ENCODE measurements at regions not wholly inside any gene's neighbourhood (a gene's known extent, or its start where the extent isn't known, plus 50 kb on each side); places are given as distances from the start of the nearest gene placed in this dataset.

DNA sequence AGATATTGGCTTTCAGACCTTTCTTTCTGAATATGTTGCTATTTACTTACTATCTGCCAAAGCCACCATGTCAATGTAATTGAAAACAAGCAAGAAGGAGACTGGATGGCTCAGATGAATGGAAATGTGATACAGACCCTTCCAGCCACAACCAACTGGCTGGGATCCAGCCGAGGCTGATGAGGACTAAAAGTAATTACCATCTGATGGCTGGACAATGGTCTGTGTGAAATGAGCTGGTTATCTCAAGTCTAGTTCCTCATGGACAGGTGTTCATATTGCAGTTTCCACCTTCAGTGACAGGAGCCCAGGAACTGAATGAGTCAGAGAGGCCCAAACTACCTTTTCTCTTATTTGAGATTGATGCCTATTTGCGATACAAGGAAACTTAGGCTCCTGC lies 267.5 kb downstream of the GATA3 start:
- no peaks in the 10 kb centered on the region for H3K27me3 ChIP-seq (ENCODE audit: control insufficient read depth, insufficient read depth, low read length)
- H3K9me3 ChIP-seq (ENCODE audit: control insufficient read depth in 2 of 2, low read length in 2 of 2), result no peaks in the 10 kb centered on the region
- no peak for ATAC-seq (ENCODE audit: low read depth in 2 of 2)
- Mint-ChIP-seq H3K27me3 (no peaks in the 10 kb centered on the region), H3K9me3 (no peaks in the 10 kb centered on the region), H3K36me3 (no peaks in the 10 kb centered on the region), H3K4me1 (peaks cover 7 to 17% (median 10%) of the 10 kb centered on the region in 4 donors), H3K4me3 (no peak overlapping the region), H3K27ac (no peak overlapping the region)
- no peak overlapping the region for H3K27ac ChIP-seq (ENCODE audit: insufficient read depth, low read length, poor library complexity, severe bottlenecking)
- no peaks in the 10 kb centered on the region for H3K36me3 ChIP-seq (ENCODE audit: control insufficient read depth, insufficient read depth, low read length)
- no peak overlapping the region for H3K4me3 ChIP-seq (ENCODE audit: low read depth, low read length)
- no peak for DNase-seq
- no peaks in the 10 kb centered on the region for H3K4me1 ChIP-seq (ENCODE audit: control insufficient read depth, insufficient read depth, low read length, poor library complexity, severe bottlenecking)

DNA sequence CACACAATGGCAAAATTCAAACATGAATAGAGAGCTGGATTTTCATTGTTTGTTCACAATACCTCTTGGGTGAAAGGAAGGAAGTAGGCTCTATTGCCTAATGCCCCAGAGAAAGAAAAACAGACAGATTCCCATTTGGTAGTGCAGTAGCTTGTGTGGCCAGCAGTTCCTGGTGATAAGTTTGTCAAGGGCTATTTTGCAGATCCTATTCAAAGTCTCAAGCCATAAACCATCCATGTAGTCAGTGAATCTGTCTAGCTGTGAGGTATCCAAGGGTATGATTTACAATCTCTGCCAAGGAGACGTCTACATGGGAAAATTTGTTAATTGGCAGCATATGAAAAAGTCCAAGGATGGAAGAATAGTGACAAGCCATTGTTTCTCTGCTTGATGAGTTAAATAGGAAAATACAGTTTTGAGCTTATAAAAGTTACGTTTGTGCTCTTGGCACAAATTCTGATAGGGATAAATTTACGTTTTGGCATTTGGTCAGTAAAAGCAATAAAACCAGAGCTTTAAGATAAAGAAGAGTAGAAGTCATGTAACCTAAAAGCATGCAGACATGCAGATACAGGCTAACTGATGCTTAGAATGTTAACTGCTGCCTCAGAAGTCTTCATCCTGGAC lies 269.1 kb downstream of the GATA3 start:
- DNase-seq, result no peak
- no peak for ATAC-seq (ENCODE audit: low read depth in 2 of 2)
- H3K27me3 ChIP-seq (ENCODE audit: control insufficient read depth, insufficient read depth, low read length), result no peaks in the 10 kb centered on the region
- no peak overlapping the region for H3K4me3 ChIP-seq (ENCODE audit: low read depth, low read length)
- no peaks in the 10 kb centered on the region for H3K9me3 ChIP-seq (ENCODE audit: control insufficient read depth in 2 of 2, low read length in 2 of 2)
- H3K36me3 Mint-ChIP-seq, result no peaks in the 10 kb centered on the region
- no peak overlapping the region for H3K4me3 Mint-ChIP-seq
- no peaks in the 10 kb centered on the region for H3K4me1 ChIP-seq (ENCODE audit: control insufficient read depth, insufficient read depth, low read length, poor library complexity, severe bottlenecking)
- H3K9me3 Mint-ChIP-seq, result no peaks in the 10 kb centered on the region
- H3K27me3 Mint-ChIP-seq, result no peaks in the 10 kb centered on the region
- no peak overlapping the region for H3K27ac Mint-ChIP-seq
- no peak overlapping the region for H3K27ac ChIP-seq (ENCODE audit: insufficient read depth, low read length, poor library complexity, severe bottlenecking)
- H3K36me3 ChIP-seq (ENCODE audit: control insufficient read depth, insufficient read depth, low read length), result no peaks in the 10 kb centered on the region
- peaks cover 7 to 17% (median 11%) of the 10 kb centered on the region in 4 donors for H3K4me1 Mint-ChIP-seq

DNA sequence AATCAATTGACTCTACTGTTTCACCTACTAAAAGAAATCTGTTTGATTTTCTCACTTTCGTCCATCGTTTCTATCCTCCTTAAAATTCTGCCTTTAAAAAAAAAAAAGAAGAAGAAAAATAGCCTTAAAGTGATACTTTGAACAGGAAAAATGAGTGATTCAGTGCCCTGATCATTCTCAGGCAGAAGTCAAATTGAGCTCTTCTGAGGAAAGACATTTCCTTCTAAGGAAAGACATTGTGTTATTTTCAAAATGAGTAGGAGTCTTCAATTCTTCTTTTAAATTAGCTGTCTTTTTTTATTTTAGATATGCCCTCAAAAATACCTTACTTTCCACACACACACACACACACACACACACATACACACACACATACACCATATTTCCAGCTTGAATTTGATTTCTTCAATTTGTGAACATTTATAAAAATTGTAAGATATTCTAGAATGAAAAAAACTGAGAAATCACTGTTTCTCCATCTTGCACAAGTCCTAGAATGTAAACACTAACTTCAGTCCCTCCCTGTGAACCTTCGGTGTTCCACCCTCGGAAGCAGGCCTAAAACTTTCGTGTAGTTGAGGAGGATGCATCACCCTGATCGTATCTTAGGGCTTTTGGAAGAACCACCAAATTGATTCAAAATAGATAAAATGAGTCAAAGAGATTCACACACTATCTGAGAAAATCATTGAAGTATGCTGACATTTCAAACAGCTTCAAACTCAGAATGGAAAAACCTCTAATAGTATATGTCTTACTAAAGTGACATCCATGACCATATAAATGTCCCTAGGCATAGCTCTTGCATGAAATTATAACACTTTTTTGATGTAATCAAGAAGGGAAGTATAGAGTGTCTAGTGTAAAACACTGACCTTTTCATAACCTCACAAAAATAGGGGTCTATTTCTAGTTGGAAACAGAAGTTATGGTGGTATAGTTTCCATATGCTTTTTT lies 270.8 kb downstream of the GATA3 start:
- Mint-ChIP-seq H3K36me3 (no peaks in the 10 kb centered on the region), H3K4me3 (no peak overlapping the region), H3K4me1 (peaks cover 7 to 26% (median 20%) of the 10 kb centered on the region in 4 donors), H3K27ac (peak overlapping the region in 2 of 3 donors; percentile 57 to 72), H3K9me3 (no peaks in the 10 kb centered on the region), H3K27me3 (no peaks in the 10 kb centered on the region)
- H3K27ac ChIP-seq (ENCODE audit: insufficient read depth, low read length, poor library complexity, severe bottlenecking), result no peak overlapping the region
- H3K27me3 ChIP-seq (ENCODE audit: control insufficient read depth, insufficient read depth, low read length), result no peaks in the 10 kb centered on the region
- no peaks in the 10 kb centered on the region for H3K4me1 ChIP-seq (ENCODE audit: control insufficient read depth, insufficient read depth, low read length, poor library complexity, severe bottlenecking)
- H3K36me3 ChIP-seq (ENCODE audit: control insufficient read depth, insufficient read depth, low read length), result no peaks in the 10 kb centered on the region
- no peak overlapping the region for H3K4me3 ChIP-seq (ENCODE audit: low read depth, low read length)
- no peaks in the 10 kb centered on the region for H3K9me3 ChIP-seq (ENCODE audit: control insufficient read depth in 2 of 2, low read length in 2 of 2)
- ATAC-seq (ENCODE audit: low read depth in 2 of 2), result no peak
- DNase-seq, result peak in 1 of 3 donors; percentile 41

DNA sequence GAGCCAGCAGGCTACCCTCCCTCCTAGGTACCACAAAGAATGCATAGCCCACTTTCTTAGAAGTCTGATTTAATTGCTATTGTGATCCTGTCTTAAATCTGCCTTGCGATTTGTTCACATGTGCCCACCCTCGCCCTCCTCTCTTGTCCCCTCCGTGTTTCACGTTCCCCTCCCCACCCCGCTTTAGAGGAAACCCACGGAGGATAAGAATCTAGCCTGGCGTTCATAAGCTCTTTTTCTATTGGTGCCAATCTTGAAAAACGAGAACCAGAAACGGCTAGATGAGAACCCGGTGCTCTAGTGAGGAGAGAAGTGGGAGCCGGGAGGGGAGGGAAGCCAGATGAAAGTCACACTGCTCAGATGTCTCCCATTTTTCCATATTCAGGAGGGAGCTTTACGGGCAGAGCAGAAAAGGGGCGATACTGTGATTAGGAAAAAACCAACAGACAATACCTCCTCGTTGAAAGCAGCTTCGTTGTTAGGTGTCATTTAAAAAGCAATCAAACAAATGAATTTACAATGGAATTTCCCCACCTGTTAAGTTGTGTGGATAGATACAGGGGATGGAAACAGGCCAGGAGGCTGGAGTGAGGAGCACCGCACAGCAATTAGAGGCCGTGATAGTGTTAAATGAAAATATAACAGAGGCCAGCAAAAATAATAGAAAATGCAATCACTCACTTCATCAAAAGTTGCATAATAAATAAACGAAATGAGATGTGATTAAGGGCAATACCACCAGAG lies 272.1 kb downstream of the GATA3 start:
- no peak for ATAC-seq (ENCODE audit: low read depth in 2 of 2)
- H3K4me3 Mint-ChIP-seq, result peak overlapping the region in 2 of 4 donors; percentile 1 to 54
- H3K27ac Mint-ChIP-seq, result peak overlapping the region in 2 of 3 donors; percentile 21 to 44

GRCh38 chr10:8327140-8327423 lies 272.6 kb downstream of the GATA3 start:
- Mint-ChIP-seq H3K9me3 (no peaks in the 10 kb centered on the region), H3K4me1 (peaks cover 16 to 42% (median 33%) of the 10 kb centered on the region in 4 donors), H3K4me3 (no peak overlapping the region), H3K36me3 (no peaks in the 10 kb centered on the region), H3K27me3 (no peaks in the 10 kb centered on the region), H3K27ac (no peak overlapping the region)
- Histone ChIP-seq H3K4me3 (ENCODE audit: low read depth, low read length) (no peak overlapping the region), H3K36me3 (ENCODE audit: control insufficient read depth, insufficient read depth, low read length) (no peaks in the 10 kb centered on the region), H3K9me3 (ENCODE audit: control insufficient read depth in 2 of 2, low read length in 2 of 2) (no peaks in the 10 kb centered on the region), H3K4me1 (ENCODE audit: control insufficient read depth, insufficient read depth, low read length, poor library complexity, severe bottlenecking) (peaks cover 13% of the 10 kb centered on the region), H3K27ac (ENCODE audit: insufficient read depth, low read length, poor library complexity, severe bottlenecking) (no peak overlapping the region), H3K27me3 (ENCODE audit: control insufficient read depth, insufficient read depth, low read length) (no peaks in the 10 kb centered on the region)
- no peak for ATAC-seq (ENCODE audit: low read depth in 2 of 2)
- DNase-seq, result no peak

More for the DNA sequence above, 272.1 kb downstream of the GATA3 start:
- Mint-ChIP-seq H3K36me3 (no peaks in the 10 kb centered on the region), H3K27me3 (no peaks in the 10 kb centered on the region), H3K9me3 (no peaks in the 10 kb centered on the region), H3K4me1 (peaks cover 16 to 37% (median 28%) of the 10 kb centered on the region in 4 donors)
- Histone ChIP-seq H3K4me1 (ENCODE audit: control insufficient read depth, insufficient read depth, low read length, poor library complexity, severe bottlenecking) (peaks cover 8% of the 10 kb centered on the region), H3K27ac (ENCODE audit: insufficient read depth, low read length, poor library complexity, severe bottlenecking) (no peak overlapping the region), H3K4me3 (ENCODE audit: low read depth, low read length) (peak overlapping the region; percentile 14), H3K27me3 (ENCODE audit: control insufficient read depth, insufficient read depth, low read length) (no peaks in the 10 kb centered on the region), H3K36me3 (ENCODE audit: control insufficient read depth, insufficient read depth, low read length) (no peaks in the 10 kb centered on the region), H3K9me3 (ENCODE audit: control insufficient read depth in 2 of 2, low read length in 2 of 2) (no peaks in the 10 kb centered on the region)
- no peak for DNase-seq

DNA sequence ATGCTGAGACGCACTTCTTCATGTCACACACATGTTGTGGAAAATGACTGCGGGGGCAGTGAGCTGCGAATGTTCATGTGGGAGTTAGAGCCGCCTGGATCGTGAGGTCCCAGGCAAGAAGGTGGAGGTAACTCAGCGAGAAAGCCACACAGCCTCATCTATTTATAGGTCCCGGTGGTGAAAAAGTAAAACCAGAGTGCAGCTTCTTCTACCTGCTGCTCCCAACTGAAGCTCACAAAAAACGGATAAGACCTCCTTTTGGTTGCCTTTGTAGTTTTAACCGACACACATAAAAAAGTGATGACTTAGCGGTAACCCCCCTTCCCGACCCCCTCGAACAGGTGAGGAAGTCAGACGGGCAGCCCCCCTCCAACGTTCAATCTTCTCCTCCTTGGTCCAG lies 276.9 kb downstream of the GATA3 start:
- Mint-ChIP-seq H3K9me3 (no peaks in the 10 kb centered on the region), H3K4me1 (peaks cover 9 to 47% (median 32%) of the 10 kb centered on the region in 4 donors)
- peak overlapping the region; percentile 88 for H3K4me3 ChIP-seq (ENCODE audit: low read depth, low read length)

GRCh38 chr10:8331896-8332729 lies 277.6 kb downstream of the GATA3 start:
- H3K4me1 ChIP-seq (ENCODE audit: control insufficient read depth, insufficient read depth, low read length, poor library complexity, severe bottlenecking), result peaks cover 24% of the 10 kb centered on the region
- H3K4me1 Mint-ChIP-seq, result peaks cover 9 to 42% (median 33%) of the 10 kb centered on the region in 4 donors
- peak overlapping the region; percentile 95 to 97 (median 96) for H3K27ac Mint-ChIP-seq
- H3K36me3 Mint-ChIP-seq, result no peaks in the 10 kb centered on the region
- peak overlapping the region; percentile 94 for H3K27ac ChIP-seq (ENCODE audit: insufficient read depth, low read length, poor library complexity, severe bottlenecking)
- peak; percentile 99 for ATAC-seq (ENCODE audit: low read depth in 2 of 2)
- H3K27me3 Mint-ChIP-seq, result no peaks in the 10 kb centered on the region
- no peaks in the 10 kb centered on the region for H3K27me3 ChIP-seq (ENCODE audit: control insufficient read depth, insufficient read depth, low read length)
- no peaks in the 10 kb centered on the region for H3K9me3 Mint-ChIP-seq
- no peaks in the 10 kb centered on the region for H3K36me3 ChIP-seq (ENCODE audit: control insufficient read depth, insufficient read depth, low read length)
- no peaks in the 10 kb centered on the region for H3K9me3 ChIP-seq (ENCODE audit: control insufficient read depth in 2 of 2, low read length in 2 of 2)
- H3K4me3 ChIP-seq (ENCODE audit: low read depth, low read length), result peak overlapping the region; percentile 88
- DNase-seq, result peak; percentile 79 to 96 (median 94)
- peak overlapping the region; percentile 84 to 87 (median 84) for H3K4me3 Mint-ChIP-seq

More for the DNA sequence above, 276.9 kb downstream of the GATA3 start:
- no peaks in the 10 kb centered on the region for H3K9me3 ChIP-seq (ENCODE audit: control insufficient read depth in 2 of 2, low read length in 2 of 2)
- Mint-ChIP-seq H3K4me3 (peak overlapping the region; percentile 84 to 87 (median 84)), H3K27ac (peak overlapping the region; percentile 57 to 97 (median 96)), H3K27me3 (no peaks in the 10 kb centered on the region), H3K36me3 (no peaks in the 10 kb centered on the region)
- H3K27ac ChIP-seq (ENCODE audit: insufficient read depth, low read length, poor library complexity, severe bottlenecking), result peak overlapping the region; percentile 94
- H3K36me3 ChIP-seq (ENCODE audit: control insufficient read depth, insufficient read depth, low read length), result no peaks in the 10 kb centered on the region
- peak in 2 of 3 donors; percentile 31 to 37 for DNase-seq
- H3K27me3 ChIP-seq (ENCODE audit: control insufficient read depth, insufficient read depth, low read length), result no peaks in the 10 kb centered on the region
- ATAC-seq (ENCODE audit: low read depth in 2 of 2), result no peak
- H3K4me1 ChIP-seq (ENCODE audit: control insufficient read depth, insufficient read depth, low read length, poor library complexity, severe bottlenecking), result peaks cover 24% of the 10 kb centered on the region
